NCI-H128 (cell line): ENCODE measurements at regions not wholly inside any gene's neighbourhood (a gene's known extent, or its start where the extent isn't known, plus 50 kb on each side); places are given as distances from the start of the nearest gene placed in this dataset.
"Not testable (repeated sequence)": the region's sequence is repeated elsewhere in the genome, so short reads cannot be mapped to it uniquely, and the experiment has no call there.

ENCODE experiments used
- DNase-seq: peaks from one replicate; lab custom pipeline; 2025; ENCODE audit not compliant: unreplicated experiment; lab: John Stamatoyannopoulos, UW

GRCh38 chrX:16319929-16320328 lies 152.6 kb downstream of the MAGEB17 start:
- DNase-seq = no peak

GRCh38 chrX:16320765-16321355 lies 153.6 kb downstream of the MAGEB17 start:
- DNase-seq = no peak

- DNase-seq = no peak
These were observed 166.2 kb downstream of the MAGEB17 start for GRCh38 chrX:16333453-16333852.

GRCh38 chrX:16335181-16335580 lies 167.9 kb downstream of the MAGEB17 start:
- DNase-seq = no peak

GRCh38 chrX:16347968-16348670 lies 180.8 kb downstream of the MAGEB17 start:
- DNase-seq = no peak

- DNase-seq = no peak
These were observed 190.6 kb downstream of the MAGEB17 start for GRCh38 chrX:16357902-16358301.

- not testable (repeated sequence) for DNase-seq
These were observed 192.8 kb downstream of the MAGEB17 start for GRCh38 chrX:16360056-16360455.

GRCh38 chrX:16368696-16369095 lies 201.4 kb downstream of the MAGEB17 start:
- DNase-seq = no peak

- no peak for DNase-seq
These were observed 208.8 kb downstream of the MAGEB17 start for GRCh38 chrX:16376056-16376455.

GRCh38 chrX:16386126-16386525 lies 218.8 kb downstream of the MAGEB17 start:
- DNase-seq = no peak

- DNase-seq = no peak
These were observed 225.3 kb downstream of the MAGEB17 start for GRCh38 chrX:16392597-16392996.

GRCh38 chrX:16394290-16394689 lies 227.0 kb downstream of the MAGEB17 start:
- no peak for DNase-seq

- DNase-seq = no peak
These were observed 236.5 kb downstream of the MAGEB17 start for GRCh38 chrX:16403808-16404207.

- DNase-seq = no peak
These were observed 233.4 kb upstream of the S100G start for GRCh38 chrX:16416588-16416987.

GRCh38 chrX:16418650-16419049 lies 231.3 kb upstream of the S100G start:
- no peak for DNase-seq

GRCh38 chrX:16427668-16428067 lies 222.3 kb upstream of the S100G start:
- no peak for DNase-seq

- no peak for DNase-seq
These were observed 220.6 kb upstream of the S100G start for GRCh38 chrX:16429406-16429805.

GRCh38 chrX:16431266-16431665 lies 218.7 kb upstream of the S100G start:
- DNase-seq = no peak

GRCh38 chrX:16433021-16433420 lies 216.9 kb upstream of the S100G start:
- DNase-seq = no peak

GRCh38 chrX:16435399-16435986 lies 214.5 kb upstream of the S100G start:
- DNase-seq = no peak

- peak; percentile 30 for DNase-seq
These were observed 213.4 kb upstream of the S100G start for GRCh38 chrX:16436348-16437188.

GRCh38 chrX:16440446-16440845 lies 209.5 kb upstream of the S100G start:
- DNase-seq = no peak
